Activated naive CD4-positive, alpha-beta T cell treated with anti-CD3 and anti-CD28 coated beads, Interleukin-2, amount 10 ng/mL, durations not matched to agents 7 days and 5 days (primary cell): ENCODE measurements at regions not wholly inside any gene's neighbourhood (a gene's known extent, or its start where the extent isn't known, plus 50 kb on each side); places are given as distances from the start of the nearest gene placed in this dataset.
"Not testable (repeated sequence)": the region's sequence is repeated elsewhere in the genome, so short reads cannot be mapped to it uniquely, and the experiment has no call there.

Experiments used
- CTCF ChIA-PET: fragments of 350-600 bp; sonication (Branson Sonifier 250); formaldehyde crosslinking; loops from one replicate; lab custom pipeline; 2021; ENCODE audit warnings: antibody characterized with exemption; lab: Charles Lee
- DNase-seq: peaks from one replicate; pipeline ENCODE4 v3.0.0-alpha.2; 2020
- H3K27ac Mint-ChIP-seq: one replicate; pipeline ENCODE4 v1.8.0; 2021; ENCODE audit warnings: mild to moderate bottlenecking, moderate library complexity, mixed read lengths
- H3K27me3 Mint-ChIP-seq: one replicate; pipeline ENCODE4 v1.8.0; 2021; ENCODE audit warnings: mild to moderate bottlenecking, mixed read lengths
- H3K36me3 Mint-ChIP-seq: one replicate; pipeline ENCODE4 v1.8.0; 2021; ENCODE audit warnings: mixed read lengths
- H3K4me1 Mint-ChIP-seq: one replicate; pipeline ENCODE4 v1.8.0; 2021; ENCODE audit warnings: mixed read lengths
- H3K4me3 Mint-ChIP-seq: one replicate; pipeline ENCODE4 v1.8.0; 2021; ENCODE audit warnings: mild to moderate bottlenecking, moderate library complexity, mixed read lengths
- H3K9me3 Mint-ChIP-seq: one replicate; pipeline ENCODE4 v1.8.0; 2021; ENCODE audit warnings: mixed read lengths

DNA sequence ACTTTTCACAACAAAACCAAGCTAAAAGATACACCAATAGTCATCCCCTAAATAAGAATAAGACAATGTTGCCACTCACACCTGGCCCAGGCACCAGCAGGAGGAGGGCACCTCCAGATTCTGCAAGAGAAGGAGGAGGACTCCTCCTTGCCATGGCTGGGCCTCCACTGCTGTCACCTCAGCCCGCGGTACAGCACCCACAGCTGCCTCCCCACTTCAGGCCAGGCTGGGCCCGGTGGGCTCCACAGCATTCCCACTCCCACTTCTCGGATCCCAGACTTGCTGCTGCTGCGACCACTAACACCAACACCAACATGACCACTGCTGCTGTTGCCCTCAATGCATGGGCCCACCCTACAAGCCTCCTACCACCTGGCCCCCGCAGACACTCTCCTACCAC, 95.3 kb upstream of the POTED start:
- H3K36me3 Mint-ChIP-seq, H3K4me1 Mint-ChIP-seq, H3K4me3 Mint-ChIP-seq, H3K27ac Mint-ChIP-seq, H3K27me3 Mint-ChIP-seq, DNase-seq, CTCF ChIA-PET: not testable (repeated sequence)
- peaks cover 14% of the 10 kb centered on the region for H3K9me3 Mint-ChIP-seq

- H3K4me3 Mint-ChIP-seq, H3K27me3 Mint-ChIP-seq, CTCF ChIA-PET, DNase-seq, H3K36me3 Mint-ChIP-seq, H3K27ac Mint-ChIP-seq, H3K4me1 Mint-ChIP-seq: not testable (repeated sequence)
- peaks cover 16% of the 10 kb centered on the region for H3K9me3 Mint-ChIP-seq
Observed at GRCh38 chr21:13515980-13516379, 93.6 kb upstream of the POTED start.

GRCh38 chr21:13519971-13520370, 89.6 kb upstream of the POTED start:
- not testable (repeated sequence) for DNase-seq, H3K4me1 Mint-ChIP-seq, H3K27ac Mint-ChIP-seq, H3K4me3 Mint-ChIP-seq, H3K27me3 Mint-ChIP-seq, H3K36me3 Mint-ChIP-seq
- CTCF ChIA-PET = interaction anchor here (0.6 kb wide), 1 partner anchor 605 kb away, joined by 3 read pairs; no protein-coding TSS in a partner anchor
- H3K9me3 Mint-ChIP-seq = peaks cover 14% of the 10 kb centered on the region

- H3K4me3 Mint-ChIP-seq, CTCF ChIA-PET, H3K36me3 Mint-ChIP-seq, H3K27ac Mint-ChIP-seq, H3K4me1 Mint-ChIP-seq, H3K27me3 Mint-ChIP-seq, H3K9me3 Mint-ChIP-seq, DNase-seq: not testable (repeated sequence)
Observed at GRCh38 chr21:13525015-13525414, 84.6 kb upstream of the POTED start.

DNA sequence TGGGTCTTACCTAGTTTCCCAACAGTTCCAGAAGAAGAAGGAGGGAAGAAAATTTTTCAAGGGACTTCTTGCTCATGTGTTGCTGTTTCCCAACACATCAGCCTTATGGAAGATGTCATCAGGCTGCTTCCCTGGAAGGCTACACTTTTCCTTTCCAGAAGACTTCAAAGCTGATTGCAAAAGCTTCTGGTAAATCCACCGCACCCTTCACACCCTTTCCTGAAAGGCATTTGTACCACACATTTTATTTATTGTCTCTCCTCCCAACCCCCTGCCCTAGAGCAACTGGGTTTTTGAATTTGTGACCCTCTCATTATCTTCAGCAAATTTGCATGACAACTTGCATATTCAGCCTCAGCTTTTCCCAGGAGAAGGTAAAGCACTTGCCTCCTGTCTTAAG, 80.5 kb upstream of the POTED start:
- H3K27me3 Mint-ChIP-seq, H3K36me3 Mint-ChIP-seq, DNase-seq: not testable (repeated sequence)

DNA sequence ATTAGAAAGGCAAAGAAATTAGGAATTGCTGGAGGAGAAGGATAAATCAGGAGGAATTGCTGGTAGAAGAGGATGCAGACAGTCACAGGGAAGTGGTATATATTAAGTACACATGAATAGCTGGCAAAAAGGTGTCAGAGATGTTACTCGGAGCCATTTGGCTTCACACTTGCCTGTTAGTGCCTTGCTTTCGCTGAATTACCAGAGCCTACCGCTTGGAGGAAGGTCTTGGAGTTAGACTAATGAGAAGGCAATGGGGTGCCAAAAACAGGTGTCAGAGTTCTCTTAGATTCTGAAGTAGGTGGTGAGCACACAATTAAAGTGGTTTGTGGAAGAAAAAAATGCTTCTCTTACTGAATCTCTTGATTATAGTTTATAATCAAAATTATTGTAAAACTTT, 79.9 kb upstream of the POTED start:
- H3K27ac Mint-ChIP-seq, H3K4me3 Mint-ChIP-seq, CTCF ChIA-PET, H3K36me3 Mint-ChIP-seq, H3K9me3 Mint-ChIP-seq, DNase-seq, H3K27me3 Mint-ChIP-seq, H3K4me1 Mint-ChIP-seq: not testable (repeated sequence)

More for the DNA sequence above, 80.5 kb upstream of the POTED start:
- H3K27ac Mint-ChIP-seq, H3K9me3 Mint-ChIP-seq, H3K4me1 Mint-ChIP-seq, CTCF ChIA-PET, H3K4me3 Mint-ChIP-seq: not testable (repeated sequence)

DNA sequence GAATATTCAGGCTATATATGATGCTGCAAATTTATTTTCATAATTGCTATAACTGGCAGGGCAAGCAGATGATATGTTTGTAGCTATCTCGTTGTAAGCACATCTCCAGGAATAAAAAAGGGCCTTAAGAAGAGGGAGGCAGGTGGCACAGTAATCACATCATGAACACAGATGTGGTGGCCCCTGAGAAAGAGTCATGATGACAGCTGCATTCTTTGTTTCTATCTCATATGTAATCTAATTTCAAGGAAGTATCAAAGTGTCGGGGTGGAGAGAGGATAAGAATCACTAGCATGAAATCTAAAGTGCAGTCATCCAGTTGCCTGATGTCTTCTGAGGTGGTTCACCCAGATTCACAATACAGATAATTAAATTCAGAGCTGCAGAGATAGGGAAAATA, 78.9 kb upstream of the POTED start:
- CTCF ChIA-PET, H3K27ac Mint-ChIP-seq, H3K9me3 Mint-ChIP-seq, DNase-seq, H3K4me3 Mint-ChIP-seq, H3K4me1 Mint-ChIP-seq, H3K36me3 Mint-ChIP-seq, H3K27me3 Mint-ChIP-seq: not testable (repeated sequence)

- CTCF ChIA-PET, H3K4me3 Mint-ChIP-seq, H3K27ac Mint-ChIP-seq, DNase-seq, H3K27me3 Mint-ChIP-seq, H3K36me3 Mint-ChIP-seq: not testable (repeated sequence)
- H3K4me1 Mint-ChIP-seq = peaks cover 16% of the 10 kb centered on the region
- H3K9me3 Mint-ChIP-seq = peaks cover 15% of the 10 kb centered on the region
Observed at GRCh38 chr21:13543482-13543881, 66.1 kb upstream of the POTED start.

GRCh38 chr21:13545525-13545924, 64.1 kb upstream of the POTED start:
- H3K4me3 Mint-ChIP-seq, CTCF ChIA-PET: not testable (repeated sequence)
- peak overlapping the region; percentile 82 for H3K27ac Mint-ChIP-seq

More at GRCh38 chr21:13545525-13545924, 64.1 kb upstream of the POTED start:
- DNase-seq, H3K9me3 Mint-ChIP-seq, H3K36me3 Mint-ChIP-seq, H3K27me3 Mint-ChIP-seq: not testable (repeated sequence)
- peaks cover 16% of the 10 kb centered on the region for H3K4me1 Mint-ChIP-seq
